ENCODE measurements at regions not wholly inside any gene's neighbourhood (a gene's known extent, or its start where the extent isn't known, plus 50 kb on each side); places are given as distances from the start of the nearest gene placed in this dataset.
A peak's percentile ranks its signal among the peaks of the same experiment; 100 is the strongest.
"Not testable (repeated sequence)": the region's sequence is repeated elsewhere in the genome, so short reads cannot be mapped to it uniquely, and the experiment has no call there.

DNA sequence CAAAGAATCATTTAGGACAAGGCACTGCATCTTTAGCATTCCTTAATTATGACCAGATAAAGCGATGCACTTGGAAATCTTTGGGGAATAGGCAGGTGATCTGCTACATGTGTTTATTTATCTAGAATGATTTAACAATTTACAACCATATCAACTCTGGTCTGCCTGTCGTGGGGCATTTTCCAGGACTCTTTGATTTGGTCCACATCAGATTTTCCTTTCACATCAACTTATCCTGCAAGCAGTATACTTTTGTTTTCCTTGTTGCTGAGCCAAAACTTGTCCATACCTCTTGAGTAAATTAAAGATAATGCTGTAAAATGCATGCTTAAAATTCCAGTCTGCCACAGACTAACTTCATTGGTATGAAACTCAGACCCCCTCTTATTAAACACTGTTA is 312.4 kb upstream of the TCF4 start:
- peak; percentile 50 for DNase-seq (ENCODE audit: low read depth)
- POLR2A ChIA-PET, result no interaction called here

DNA sequence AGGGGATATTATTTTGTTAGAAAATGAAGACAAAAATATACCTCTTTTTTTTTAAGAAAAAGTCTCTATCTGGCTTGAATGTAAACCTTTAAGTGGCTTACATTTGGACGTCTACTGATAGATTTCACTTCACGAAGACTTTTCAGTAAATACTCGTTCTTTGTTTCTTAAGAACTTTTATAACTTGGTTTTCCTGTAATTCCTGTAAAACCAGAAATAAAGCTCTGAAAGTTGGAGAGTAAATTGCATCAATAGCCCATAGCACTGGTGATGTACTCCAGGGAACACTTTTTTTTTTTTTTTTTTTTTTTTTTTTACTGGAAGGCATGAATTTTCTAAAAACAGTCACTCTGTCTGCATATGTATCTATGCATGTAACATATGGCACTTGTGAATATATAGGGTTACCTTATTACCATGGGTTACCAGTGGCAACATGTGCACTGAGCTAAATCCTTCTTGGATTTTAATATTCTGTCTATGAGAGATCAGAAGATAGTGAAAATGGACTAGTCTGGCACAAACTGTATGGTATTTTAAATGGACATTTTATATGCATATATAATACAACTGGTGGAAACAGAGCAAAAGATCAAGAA is 309.2 kb upstream of the TCF4 start:
- no peaks in the 10 kb centered on the region for H3K27me3 ChIP-seq (ENCODE audit: control insufficient read depth, insufficient read depth, low read length)
- TF ChIP-seq CTCF (IDR thresholded peaks at IDR 0.05; ENCODE audit: insufficient read depth, low read depth, low read length), result no peak
- no peak overlapping the region for H3K4me3 ChIP-seq (ENCODE audit: low read depth, low read length)
- H3K36me3 ChIP-seq (ENCODE audit: control insufficient read depth, insufficient read depth, low read length), result no peaks in the 10 kb centered on the region
- no peak for DNase-seq (ENCODE audit: low read depth)
- ChIA-PET POLR2A (no interaction called here), CTCF (interaction anchor here (0.9 to 1.1 kb wide), 2 partner anchors 24 to 35 kb away, joined by 3 to 4 read pairs; no protein-coding TSS in a partner anchor)

More for the DNA sequence above, 312.4 kb upstream of the TCF4 start:
- H3K36me3 ChIP-seq (ENCODE audit: control insufficient read depth, insufficient read depth, low read length), result no peaks in the 10 kb centered on the region
- no peak overlapping the region for H3K4me3 ChIP-seq (ENCODE audit: low read depth, low read length)
- no peaks in the 10 kb centered on the region for H3K27me3 ChIP-seq (ENCODE audit: control insufficient read depth, insufficient read depth, low read length)
- TF ChIP-seq CTCF (IDR thresholded peaks at IDR 0.05; ENCODE audit: insufficient read depth, low read depth, low read length), result no peak
- CTCF ChIA-PET, result interaction anchor here (0.6 kb wide), 1 partner anchor 517 kb away, joined by 3 read pairs; no protein-coding TSS in a partner anchor

- CTCF ChIA-PET, result interaction anchor here (1.0 to 1.9 kb wide), 2 partner anchors 10 to 13 kb away, joined by 4 to 5 read pairs; no protein-coding TSS in a partner anchor
Measured at GRCh38 chr18:55893948-55894347, 306.0 kb upstream of the TCF4 start.

DNA sequence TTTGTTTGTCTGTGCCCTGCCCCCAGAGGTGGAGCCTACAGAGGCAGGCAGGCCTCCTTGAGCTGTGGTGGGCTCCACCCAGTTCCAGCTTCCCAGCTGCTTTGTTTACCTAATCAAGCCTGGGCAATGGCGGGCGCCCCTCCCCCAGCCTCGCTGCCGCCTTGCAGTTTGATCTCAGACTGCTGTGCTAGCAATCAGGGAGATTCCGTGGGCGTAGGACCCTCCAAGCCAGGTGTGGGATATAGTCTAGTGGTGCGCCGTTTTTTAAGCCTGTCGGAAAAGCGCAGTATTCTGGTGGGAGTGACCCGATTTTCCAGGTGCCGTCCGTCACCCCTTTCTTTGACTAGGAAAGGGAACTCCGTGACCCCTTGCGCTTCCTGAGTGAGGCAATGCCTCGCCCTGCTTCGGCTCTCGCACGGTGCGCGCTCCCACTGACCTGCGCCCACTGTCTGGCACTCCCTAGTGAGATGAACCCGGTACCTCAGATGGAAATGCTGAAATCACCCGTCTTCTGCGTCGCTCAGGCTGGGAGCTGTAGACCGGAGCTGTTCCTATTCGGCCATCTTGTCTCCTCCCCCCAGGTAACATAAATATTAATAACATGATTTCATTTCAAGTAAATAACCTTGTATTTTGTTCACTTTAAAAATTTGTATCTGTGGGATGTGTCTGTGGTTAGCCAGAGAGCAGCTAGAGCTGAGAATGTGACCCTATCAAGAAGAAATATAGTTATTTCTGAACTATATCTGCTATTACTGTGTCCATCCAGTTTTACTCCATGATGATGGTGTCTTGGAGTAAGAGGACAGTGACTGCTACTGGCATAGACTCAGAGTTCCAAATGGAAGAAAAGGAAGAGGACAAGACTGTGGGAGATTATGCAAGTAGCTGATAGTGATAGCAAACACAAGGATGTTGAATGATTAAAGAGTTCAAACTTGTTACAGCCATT is 305.1 kb upstream of the TCF4 start:
- H3K27me3 ChIP-seq (ENCODE audit: control insufficient read depth, insufficient read depth, low read length); H3K4me3 ChIP-seq (ENCODE audit: low read depth, low read length); POLR2A ChIA-PET; H3K36me3 ChIP-seq (ENCODE audit: control insufficient read depth, insufficient read depth, low read length); DNase-seq (ENCODE audit: low read depth): not testable (repeated sequence)
- CTCF ChIA-PET, result interaction anchor here (1.0 to 1.9 kb wide), 2 partner anchors 10 to 12 kb away, joined by 4 to 5 read pairs; no protein-coding TSS in a partner anchor

More at GRCh38 chr18:55893948-55894347, 306.0 kb upstream of the TCF4 start:
- POLR2A ChIA-PET, result no interaction called here
- Histone ChIP-seq H3K4me3 (ENCODE audit: low read depth, low read length) (no peak overlapping the region), H3K36me3 (ENCODE audit: control insufficient read depth, insufficient read depth, low read length) (no peaks in the 10 kb centered on the region), H3K27me3 (ENCODE audit: control insufficient read depth, insufficient read depth, low read length) (no peaks in the 10 kb centered on the region)
- no peak for DNase-seq (ENCODE audit: low read depth)
- TF ChIP-seq CTCF (IDR thresholded peaks at IDR 0.05; ENCODE audit: insufficient read depth, low read depth, low read length), result no peak

GRCh38 chr18:55886886-55887285 is 298.9 kb upstream of the TCF4 start:
- no peak for TF ChIP-seq CTCF (IDR thresholded peaks at IDR 0.05; ENCODE audit: insufficient read depth, low read depth, low read length)
- POLR2A ChIA-PET, result no interaction called here
- CTCF ChIA-PET, result no interaction called here
- Histone ChIP-seq H3K36me3 (ENCODE audit: control insufficient read depth, insufficient read depth, low read length) (no peaks in the 10 kb centered on the region), H3K4me3 (ENCODE audit: low read depth, low read length) (no peak overlapping the region), H3K27me3 (ENCODE audit: control insufficient read depth, insufficient read depth, low read length) (no peaks in the 10 kb centered on the region)
- DNase-seq (ENCODE audit: low read depth), result no peak
